ENCODE measurements at regions not wholly inside any gene's neighbourhood (a gene's known extent, or its start where the extent isn't known, plus 50 kb on each side); places are given as distances from the start of the nearest gene placed in this dataset.
"Not testable (repeated sequence)": the region's sequence is repeated elsewhere in the genome, so short reads cannot be mapped to it uniquely, and the experiment has no call there.

- no peak for DNase-seq
Observed at GRCh38 chr3:82739390-82739789, 977.9 kb upstream of the GBE1 start.

- DNase-seq, result no peak
Observed at GRCh38 chr3:82736696-82737277, 975.3 kb upstream of the GBE1 start.

GRCh38 chr3:82715091-82715856, 953.8 kb upstream of the GBE1 start:
- DNase-seq, result no peak

GRCh38 chr3:82707035-82707434, 945.6 kb upstream of the GBE1 start:
- DNase-seq, result no peak

GRCh38 chr3:82685761-82686160, 924.3 kb upstream of the GBE1 start:
- DNase-seq, result no peak

- DNase-seq, result no peak
Observed at GRCh38 chr3:82676356-82677026, 915.0 kb upstream of the GBE1 start.

- no peak for DNase-seq
Observed at GRCh38 chr3:82672966-82673365, 911.5 kb upstream of the GBE1 start.

- DNase-seq, result no peak
Observed at GRCh38 chr3:82671466-82671865, 910.0 kb upstream of the GBE1 start.

GRCh38 chr3:82654708-82655107, 893.3 kb upstream of the GBE1 start:
- no peak for DNase-seq

GRCh38 chr3:82643948-82644347, 882.5 kb upstream of the GBE1 start:
- no peak for DNase-seq

GRCh38 chr3:82641701-82642100, 880.3 kb upstream of the GBE1 start:
- no peak for DNase-seq

- no peak for DNase-seq
Observed at GRCh38 chr3:82640254-82640653, 878.8 kb upstream of the GBE1 start.

- no peak for DNase-seq
Observed at GRCh38 chr3:82637574-82637973, 876.1 kb upstream of the GBE1 start.

GRCh38 chr3:82636177-82636576, 874.7 kb upstream of the GBE1 start:
- no peak for DNase-seq

GRCh38 chr3:82633319-82633718, 871.9 kb upstream of the GBE1 start:
- DNase-seq, result no peak

- no peak for DNase-seq
Observed at GRCh38 chr3:82629937-82630336, 868.5 kb upstream of the GBE1 start.

- no peak for DNase-seq
Observed at GRCh38 chr3:82628385-82629014, 867.1 kb upstream of the GBE1 start.

- DNase-seq, result no peak
Observed at GRCh38 chr3:82627733-82628132, 866.3 kb upstream of the GBE1 start.

GRCh38 chr3:82620744-82621143, 859.3 kb upstream of the GBE1 start:
- not testable (repeated sequence) for DNase-seq

GRCh38 chr3:82618594-82618993, 857.1 kb upstream of the GBE1 start:
- no peak for DNase-seq

GRCh38 chr3:82610236-82610635, 848.8 kb upstream of the GBE1 start:
- DNase-seq, result no peak

- DNase-seq, result no peak
Observed at GRCh38 chr3:82607391-82607790, 845.9 kb upstream of the GBE1 start.

GRCh38 chr3:82596805-82597204, 835.4 kb upstream of the GBE1 start:
- DNase-seq, result no peak

- no peak for DNase-seq
Observed at GRCh38 chr3:82595530-82595929, 834.1 kb upstream of the GBE1 start.
